NCI-H2196 treated with DMSO at 0.1 percent for 48 hours (cell line): ENCODE measurements at regions not wholly inside any gene's neighbourhood (a gene's known extent, or its start where the extent isn't known, plus 50 kb on each side); places are given as distances from the start of the nearest gene placed in this dataset.
"Not testable (repeated sequence)": the region's sequence is repeated elsewhere in the genome, so short reads cannot be mapped to it uniquely, and the experiment has no call there.

Source experiments
- DNase-seq: peaks from one replicate; lab custom pipeline; 2025; ENCODE audit not compliant: unreplicated experiment; lab: John Stamatoyannopoulos, UW

DNA sequence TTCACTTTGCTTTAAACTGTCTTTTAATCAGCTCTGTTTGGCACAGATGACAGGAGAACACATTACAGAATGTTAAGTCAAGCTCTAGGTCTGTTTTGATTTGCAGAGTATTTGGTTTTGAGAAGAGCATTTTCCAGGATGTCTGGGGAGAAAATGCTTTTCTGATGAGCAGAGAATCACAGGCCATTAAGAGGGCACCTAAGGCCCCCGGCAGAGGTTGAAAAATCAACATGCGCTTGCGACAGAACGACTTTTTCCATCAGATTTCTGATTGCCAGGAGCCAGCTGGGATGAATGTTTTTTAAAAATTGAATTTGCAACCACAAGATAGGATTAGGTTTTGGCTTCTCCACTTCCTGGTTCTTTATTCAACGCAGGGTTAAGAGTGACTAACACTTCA lies 304.5 kb downstream of the JRKL start:
- no peak for DNase-seq

DNA sequence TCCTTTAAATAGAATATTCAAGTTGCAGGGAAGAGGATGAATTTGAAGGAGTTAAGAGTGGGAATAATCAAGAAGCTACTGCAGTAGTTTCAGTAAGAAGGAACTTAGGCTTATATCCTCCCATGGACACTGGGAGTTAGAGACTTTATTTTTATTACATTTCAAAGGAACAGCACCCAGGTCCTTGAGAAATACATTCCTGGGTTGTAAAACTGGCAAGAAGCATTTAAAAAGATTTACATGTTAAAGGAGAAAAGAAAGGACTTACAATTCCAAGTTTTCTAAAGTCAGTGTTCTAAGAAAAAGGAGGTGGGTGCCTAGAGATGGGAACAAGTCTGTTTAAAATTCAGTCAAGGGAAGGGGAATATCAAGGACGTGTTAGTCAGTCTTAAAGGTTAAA lies 306.9 kb downstream of the JRKL start:
- no peak for DNase-seq

DNA sequence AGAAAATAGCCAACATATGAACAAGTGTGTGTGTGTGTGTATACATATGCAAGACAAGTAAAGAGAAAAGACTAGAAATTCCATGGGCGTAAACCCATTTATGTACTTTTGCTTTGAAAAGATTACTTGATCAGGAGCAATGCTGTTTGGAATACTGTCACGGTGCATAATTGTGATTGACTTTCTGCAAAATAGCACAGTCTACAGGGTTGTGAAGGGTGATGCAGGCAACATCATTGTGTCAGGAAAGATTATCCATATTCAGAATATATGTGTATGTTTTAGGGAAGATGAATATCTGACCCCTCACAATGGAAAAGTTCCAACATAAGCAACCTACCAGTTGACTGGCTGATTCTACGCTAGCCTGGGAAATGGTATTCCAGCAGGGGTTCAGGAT lies 307.7 kb downstream of the JRKL start:
- no peak for DNase-seq

DNA sequence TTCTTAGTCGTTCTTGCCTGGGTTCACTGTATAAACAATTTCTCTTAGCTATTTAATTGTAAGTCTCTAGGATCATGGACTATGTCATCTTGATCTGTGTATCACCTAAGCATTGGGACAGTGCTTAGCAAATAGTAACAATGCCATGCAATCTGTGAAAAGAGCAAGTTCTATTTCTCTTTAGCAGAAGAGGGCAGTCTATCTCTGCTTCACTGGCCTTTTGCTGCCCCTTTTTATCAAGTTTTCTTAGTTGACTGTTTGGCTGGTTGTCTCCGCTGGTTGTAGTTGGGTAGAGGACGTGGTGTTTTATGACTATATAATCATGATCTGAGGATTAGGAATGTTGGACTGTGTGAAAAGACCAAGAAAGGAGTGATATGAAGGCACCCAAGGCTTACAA lies 315.0 kb downstream of the JRKL start:
- DNase-seq: no peak

DNA sequence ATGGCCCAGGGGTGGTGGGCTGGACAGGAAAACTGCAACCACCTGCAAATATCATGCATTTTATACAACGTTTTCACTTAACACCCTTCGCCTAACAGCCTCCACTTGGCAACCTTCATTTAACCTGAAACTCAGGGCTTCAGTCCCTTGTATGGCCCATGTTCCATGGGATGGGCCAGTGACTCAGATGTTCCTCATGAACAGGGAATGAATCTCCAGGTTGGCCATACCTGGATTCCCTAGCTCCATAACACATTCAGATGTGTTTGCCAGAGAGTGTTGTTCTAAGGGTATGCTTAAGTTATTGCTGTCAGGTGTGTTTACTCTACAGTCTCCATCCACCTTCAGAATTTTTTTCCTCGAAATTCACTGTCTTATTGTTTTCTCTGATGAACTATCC lies 316.9 kb downstream of the JRKL start:
- no peak for DNase-seq

DNA sequence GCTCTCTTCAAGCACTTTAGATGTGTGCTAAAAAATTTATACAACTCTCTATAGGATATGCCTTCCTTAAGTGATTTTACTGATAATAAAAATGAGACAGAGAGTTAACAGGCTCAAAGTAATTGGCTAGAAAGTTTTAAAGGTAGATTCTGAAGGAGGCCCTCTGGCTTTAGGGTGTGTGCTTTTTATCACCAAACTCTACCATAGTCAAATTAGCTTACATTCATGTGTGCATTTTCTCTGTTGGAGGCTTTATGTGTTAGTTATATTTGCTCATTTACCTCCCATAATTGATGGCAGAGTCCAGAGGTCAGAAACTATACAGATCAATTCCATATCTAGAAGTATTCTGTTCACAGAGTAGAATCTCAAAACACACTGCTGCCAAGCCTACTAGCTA lies 317.5 kb downstream of the JRKL start:
- no peak for DNase-seq

DNA sequence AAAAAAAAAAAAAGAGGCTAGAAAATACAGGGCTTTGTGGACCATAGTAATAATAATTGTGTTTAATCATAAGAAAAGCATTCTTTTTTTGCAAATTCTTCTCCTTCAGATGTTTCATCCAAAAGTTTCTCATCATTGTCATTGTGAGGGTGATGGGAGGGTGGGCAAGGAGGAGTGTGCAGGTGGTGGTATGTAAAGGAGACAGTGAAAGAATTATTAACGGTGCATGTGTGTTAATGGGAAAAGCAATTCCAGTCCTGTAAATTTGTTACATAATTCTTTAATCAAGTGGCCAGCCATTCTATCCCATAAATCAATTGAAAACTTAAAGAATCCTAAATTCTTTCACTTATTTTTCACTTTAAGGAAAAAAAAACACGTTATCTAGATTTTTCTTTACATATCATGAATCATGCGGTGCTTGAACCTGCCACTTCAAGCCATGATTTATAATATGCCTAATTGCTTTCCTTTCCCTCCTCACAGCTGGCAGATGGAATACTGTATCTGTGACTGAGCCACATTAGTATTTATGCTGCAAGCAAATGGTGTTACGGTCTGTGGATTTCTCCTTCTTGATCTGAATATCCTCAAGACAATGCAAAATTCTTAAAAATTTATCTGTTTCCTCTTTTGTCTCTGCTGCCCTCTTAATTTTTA lies 318.5 kb downstream of the JRKL start:
- DNase-seq: no peak

DNA sequence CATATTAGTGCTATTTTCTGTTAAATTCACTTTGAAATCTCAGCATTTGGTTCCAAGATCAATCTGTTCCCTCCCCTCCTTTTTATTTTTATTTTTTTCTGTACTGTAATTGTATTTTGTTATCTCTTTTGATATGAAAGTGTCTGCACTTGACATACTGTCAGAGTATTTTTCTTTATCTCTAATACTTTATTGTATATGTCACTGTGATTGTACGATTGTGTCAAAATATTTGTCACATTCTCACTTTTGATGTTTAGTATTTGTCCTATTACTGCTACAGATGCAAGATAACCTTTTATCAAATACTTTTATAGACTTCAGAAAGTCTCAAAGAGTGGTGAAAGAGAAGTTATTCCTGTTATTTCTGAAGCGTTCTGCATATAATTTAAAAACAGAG lies 323.5 kb downstream of the JRKL start:
- DNase-seq: no peak

DNA sequence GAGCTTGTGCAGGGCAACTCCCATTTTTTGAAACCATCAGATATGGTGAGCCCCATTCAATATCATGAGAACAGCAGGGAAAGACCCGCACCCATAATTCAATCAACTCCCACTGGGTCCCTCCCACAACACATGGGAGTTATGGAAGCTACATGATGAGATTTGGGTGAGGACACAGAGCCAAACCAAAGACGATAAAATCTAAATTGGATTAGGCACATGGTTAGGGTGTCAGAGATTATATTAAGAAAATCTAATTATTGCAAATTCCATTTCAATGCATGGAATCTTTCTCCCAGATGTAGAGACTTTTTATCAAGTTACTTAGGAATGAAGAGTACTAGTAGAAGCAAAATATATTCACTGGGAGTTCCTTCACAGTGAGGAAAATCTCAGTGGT lies 324.9 kb downstream of the JRKL start:
- no peak for DNase-seq

DNA sequence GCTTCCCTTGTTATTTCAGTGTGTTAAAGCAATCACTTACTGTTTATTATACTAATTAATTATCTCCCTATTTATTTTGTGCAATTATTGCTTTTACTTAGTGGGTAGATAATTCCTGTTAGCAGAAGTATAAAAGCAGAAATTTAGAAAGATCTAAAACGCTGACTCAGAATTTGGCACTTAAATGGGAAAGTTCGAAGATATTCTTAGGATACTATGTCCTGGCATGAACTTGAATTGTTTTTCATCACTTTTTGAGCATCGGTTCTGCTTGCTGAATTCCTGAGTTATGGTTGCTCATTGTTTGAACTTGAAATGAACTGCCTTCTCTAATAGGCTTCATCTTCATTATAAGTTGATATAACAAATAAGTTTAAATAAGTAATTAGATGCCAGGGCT lies 325.4 kb downstream of the JRKL start:
- DNase-seq: no peak

DNA sequence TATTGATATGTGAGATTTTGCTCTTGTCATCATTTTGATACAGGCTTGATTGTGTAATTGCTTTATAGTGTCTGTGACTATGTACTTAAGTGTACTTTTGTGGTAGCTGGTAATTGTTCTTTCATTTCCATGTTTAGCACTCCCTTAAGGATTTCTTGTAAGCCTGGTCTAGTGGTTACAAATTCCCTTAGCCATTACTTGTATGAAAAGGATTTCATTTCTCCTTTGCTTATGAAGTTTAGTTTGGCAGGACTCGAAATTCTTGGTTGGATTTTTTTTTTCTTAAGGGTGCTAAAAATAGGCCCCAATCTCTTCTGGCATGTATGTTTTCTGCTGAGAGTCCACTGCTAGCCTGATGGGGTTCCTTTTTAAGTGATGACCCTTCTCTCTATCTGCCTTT lies 346.8 kb downstream of the JRKL start:
- DNase-seq: no peak

DNA sequence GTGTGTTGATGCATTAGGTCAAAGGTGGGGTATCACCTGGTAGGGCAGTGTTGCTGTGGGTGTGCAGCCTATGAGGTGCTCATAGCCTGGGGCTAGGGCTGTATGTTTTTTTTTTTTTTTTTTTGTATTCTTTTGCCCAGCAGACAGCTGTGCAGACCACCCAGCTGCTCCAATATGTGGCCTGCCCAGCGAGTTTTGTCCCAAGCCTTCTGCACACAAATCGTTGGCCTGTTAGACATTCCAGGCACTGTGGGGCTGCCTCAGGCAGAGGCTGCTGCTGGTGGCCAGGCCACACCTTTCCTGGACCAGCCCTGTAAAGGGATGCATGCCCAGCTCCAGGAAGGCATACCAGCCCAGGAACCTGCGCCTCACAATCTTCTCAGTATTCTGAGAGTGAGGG lies 348.5 kb downstream of the JRKL start:
- DNase-seq: no peak

DNA sequence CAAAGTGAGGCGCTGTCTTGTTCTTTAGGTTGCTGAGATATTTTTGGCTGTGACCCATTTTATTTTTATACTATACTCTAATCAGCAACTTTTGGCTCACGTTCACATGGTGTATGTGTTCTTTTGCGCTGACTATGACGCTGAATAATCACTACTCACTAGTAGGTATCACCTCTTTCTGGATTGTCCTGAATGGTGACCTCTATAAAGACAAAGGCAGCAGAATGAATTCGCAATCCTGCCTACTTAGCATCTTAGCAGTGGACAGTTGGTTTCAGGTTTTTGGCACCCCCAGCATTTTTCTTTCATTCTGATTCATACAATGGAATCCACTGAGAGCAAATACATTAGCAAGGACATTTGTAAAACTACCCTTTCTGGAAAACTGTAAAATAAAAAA lies 351.3 kb downstream of the JRKL start:
- DNase-seq: no peak

DNA sequence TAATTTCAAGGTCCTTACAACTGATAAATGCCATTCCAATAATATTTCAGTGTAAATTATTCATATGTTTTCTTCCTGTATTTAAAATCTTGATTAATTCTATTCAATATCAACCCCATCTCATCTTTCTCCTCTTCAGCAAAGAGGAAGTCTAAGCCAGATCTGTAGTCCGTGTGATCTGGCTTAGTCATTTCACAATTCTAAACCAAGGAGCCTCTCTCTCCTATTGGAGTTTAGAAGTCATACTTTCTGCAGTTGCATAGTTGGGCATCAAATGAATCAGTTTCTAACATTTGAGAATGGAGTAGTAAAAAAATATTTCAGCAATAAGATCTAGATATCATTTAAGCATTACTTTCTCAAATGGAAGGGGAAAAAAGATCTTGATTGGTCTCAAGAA lies 354.9 kb downstream of the JRKL start:
- no peak for DNase-seq

DNA sequence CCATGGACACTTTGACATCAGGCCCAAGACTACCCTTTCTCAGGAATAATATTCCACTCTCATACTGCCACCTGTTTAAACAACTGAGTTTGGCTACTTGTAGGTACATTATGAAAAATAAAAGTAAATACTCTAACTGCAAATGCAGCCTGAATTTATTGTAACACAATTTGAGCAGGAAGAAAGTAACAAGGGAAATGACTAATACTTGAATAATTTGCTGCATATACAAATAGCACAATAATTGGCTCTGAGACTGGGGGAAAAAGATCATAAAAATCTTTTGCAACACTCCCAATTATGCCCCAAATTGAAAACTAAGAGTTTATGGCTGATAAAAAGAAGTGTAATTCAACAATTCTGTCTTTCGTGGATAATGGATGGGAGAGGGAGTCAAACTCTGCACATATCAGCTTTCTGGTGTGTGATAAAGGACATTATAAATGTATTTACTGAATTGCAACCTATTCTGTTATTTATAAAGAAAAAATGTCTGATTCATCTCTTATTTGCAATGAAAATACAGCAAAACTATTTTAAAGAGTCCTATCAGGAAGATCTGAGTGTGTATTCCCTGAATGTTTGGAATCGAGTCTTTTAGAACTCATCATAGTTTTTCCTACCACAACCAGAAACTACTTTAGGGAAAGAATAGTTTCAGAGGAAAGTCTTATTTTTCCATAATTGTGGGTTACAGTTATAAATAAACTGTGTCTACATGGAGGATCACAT lies 359.0 kb downstream of the JRKL start:
- DNase-seq: no peak

DNA sequence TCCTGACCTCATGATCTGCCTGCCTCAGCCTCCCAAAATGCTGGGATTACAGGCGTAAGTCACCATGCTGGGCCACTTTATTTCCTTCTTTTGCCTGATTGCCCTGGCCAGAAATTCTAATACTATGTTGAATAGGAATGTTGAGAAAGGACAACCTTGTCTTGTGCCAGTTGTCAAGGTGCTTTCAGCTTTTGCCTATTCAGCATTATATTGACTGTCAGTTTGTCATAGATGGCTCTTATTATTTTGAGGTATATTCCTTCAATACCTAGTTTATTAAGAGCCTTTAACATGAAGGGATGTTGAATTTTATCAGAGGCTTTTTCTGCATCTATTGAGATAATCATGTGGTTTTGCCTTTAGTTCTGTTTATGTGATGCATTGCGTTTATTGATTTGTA lies 362.0 kb downstream of the JRKL start:
- DNase-seq: not testable (repeated sequence)

DNA sequence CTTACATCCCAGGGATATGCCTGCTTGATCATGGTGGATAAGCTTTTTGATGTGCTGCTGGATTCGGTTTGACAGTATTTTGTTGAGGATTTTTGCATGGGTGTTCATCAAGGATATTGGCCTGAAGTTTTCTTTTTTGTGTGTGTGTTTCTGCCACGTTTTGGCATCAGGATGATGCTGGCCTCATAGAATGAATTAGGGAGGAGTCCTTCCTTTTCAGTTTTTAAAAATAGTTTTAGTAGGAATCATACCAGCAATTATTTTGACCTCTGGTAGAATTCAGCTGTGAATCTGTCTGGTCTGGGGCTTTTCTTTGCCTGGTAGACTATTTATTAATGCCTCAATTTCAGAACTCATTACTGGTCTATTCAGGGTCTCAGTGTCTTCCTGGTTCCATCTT lies 362.4 kb downstream of the JRKL start:
- no peak for DNase-seq

DNA sequence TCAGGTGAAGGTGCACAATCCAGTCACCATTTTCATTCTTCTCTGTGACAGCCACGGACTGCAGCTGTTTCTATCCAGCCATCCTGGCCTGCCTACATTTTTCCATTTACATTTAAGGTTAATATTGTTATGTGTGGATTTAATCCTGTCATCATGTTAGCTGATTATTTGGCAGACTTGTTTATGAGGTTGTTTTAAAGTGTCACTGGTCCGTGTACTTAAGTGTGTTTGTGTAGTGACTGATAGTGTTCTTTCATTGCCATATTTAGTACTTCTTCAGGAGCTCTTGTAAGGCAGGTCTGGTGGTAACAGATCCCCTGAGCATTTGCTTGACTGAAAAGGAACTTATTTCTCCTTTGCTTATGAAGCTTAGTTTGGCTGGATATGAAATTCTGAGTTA lies 364.2 kb downstream of the JRKL start:
- no peak for DNase-seq

DNA sequence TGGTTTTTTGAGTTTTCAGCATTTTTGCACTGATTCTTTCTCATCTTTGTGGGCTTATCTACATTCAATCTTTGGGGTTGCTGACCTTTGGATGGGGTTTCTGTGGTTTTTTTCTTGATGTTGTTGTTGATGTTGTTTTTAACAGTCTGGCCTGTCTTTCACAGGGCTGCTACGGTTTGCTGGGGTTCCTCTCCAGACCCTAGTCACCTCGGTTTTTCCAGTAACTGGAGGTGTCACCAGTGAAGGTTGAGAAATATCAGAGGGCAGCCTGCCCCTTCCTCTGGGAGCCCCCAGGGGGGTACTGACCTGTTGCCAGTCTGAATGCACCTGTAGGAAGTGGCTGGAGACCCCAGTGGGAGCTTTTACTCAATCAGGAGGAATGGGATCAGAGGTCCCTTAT lies 365.4 kb downstream of the JRKL start:
- DNase-seq: no peak

DNA sequence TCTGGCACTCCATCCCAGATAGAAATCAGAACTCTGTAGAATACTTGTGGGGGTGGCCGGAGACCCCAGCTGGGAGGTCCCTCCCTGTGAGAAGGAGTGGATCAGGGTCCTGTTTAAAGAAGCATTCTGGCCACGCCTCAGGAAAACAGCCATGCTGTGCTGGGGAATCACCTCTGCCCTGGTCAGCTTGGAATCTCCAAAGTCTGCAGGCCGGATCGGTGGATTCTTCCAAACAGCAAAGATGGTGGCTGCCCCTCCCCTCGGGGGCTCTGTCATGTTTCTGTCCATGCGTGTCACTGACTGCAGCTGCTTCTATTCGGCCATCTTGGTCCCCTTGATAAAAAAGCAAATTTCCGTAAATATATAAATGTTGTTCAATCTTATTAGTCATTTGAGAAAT lies 365.9 kb downstream of the JRKL start:
- no peak for DNase-seq

DNA sequence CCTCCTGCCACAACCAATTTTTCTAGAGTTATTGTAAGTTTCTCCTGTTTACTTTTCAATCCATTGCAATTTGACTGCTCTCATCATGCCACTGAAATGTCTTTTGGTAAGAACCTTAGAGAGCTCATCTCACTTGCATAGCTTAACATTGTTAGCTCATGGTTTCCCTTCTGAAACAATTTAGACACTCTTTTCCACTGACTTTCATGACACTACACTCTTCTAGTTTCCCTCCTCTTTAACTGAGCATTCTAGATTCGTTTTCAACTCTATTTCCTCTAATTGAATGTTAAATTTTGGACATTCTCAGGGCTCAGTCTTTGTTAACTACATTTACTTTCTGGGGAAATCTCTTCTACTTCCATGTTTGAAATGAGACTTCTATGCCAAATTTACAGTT lies 369.1 kb downstream of the JRKL start:
- DNase-seq: no peak

DNA sequence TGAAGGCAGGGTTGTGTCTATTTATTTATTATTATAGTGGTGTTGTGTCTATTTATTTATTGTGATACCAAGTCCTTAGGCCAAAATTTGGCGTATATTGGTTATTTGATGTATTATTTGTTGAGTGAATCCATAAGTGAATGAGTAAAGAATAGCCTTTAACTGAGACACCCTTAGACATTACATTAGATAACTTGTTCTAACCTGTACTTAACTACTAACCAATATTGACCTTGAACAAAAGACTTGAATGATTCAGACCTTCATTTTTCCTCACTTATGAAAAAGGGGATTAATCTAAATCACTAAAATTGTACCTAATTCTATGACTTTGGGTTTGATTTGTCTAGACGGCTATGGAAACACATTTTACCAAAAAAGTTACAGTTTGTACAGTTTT lies 370.5 kb downstream of the JRKL start:
- DNase-seq: no peak

DNA sequence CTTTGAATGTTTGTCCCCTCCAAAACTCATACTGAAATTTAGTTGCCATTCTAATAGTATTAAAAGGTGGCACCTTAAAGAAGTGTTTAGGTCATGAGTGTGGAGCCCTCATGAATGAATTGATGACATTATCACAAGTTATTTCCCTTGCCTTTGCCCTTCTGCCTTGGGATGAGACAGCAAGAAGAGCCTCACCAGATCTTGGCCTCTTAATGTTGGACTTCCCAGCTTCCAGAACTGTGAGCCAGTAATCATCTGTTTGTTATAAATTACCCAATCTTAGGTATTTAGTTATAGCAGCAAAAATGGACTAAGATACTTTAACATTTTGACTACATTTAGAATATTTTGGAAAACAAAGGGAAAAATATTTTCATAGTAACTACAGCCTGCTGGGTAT lies 371.0 kb downstream of the JRKL start:
- DNase-seq: no peak
